ENCODE measurements at regions not wholly inside any gene's neighbourhood (a gene's known extent, or its start where the extent isn't known, plus 50 kb on each side); places are given as distances from the start of the nearest gene placed in this dataset.

- TF ChIP-seq CTCF (IDR thresholded peaks at IDR 0.05) (no peak), POLR2A (IDR thresholded peaks at IDR 0.05) (no peak), POLR2AphosphoS5 (IDR thresholded peaks at IDR 0.05) (no peak)
Observed at GRCh38 chrX:113539599-113540356, 699.1 kb upstream of the AMOT start.

Measured in gastroesophageal sphincter (tissue), 3 donors.